Activated T-cell treated with anti-CD3 and anti-CD28 coated beads, Interleukin-2, amount 50 U/mL, for 4 hours (primary cell): ENCODE measurements at regions not wholly inside any gene's neighbourhood (a gene's known extent, or its start where the extent isn't known, plus 50 kb on each side); places are given as distances from the start of the nearest gene placed in this dataset.

Experiments
- ATAC-seq, 2 donors: fragments of 200-7000 bp; cut with Tn5 transposase; one replicate each; pipeline ENCODE4 v1.10.0; 2021
- DNase-seq: peaks from one replicate; pipeline ENCODE4 v3.0.0-alpha.2; 2020
- H3K27me3 Mint-ChIP-seq: one replicate; pipeline ENCODE4 v1.8.0; 2021; ENCODE audit warnings: low read depth, mixed read lengths
- H3K36me3 Mint-ChIP-seq: one replicate; pipeline ENCODE4 v1.8.0; 2022; ENCODE audit warnings: mixed read lengths; ENCODE audit not compliant: insufficient read depth
- H3K4me1 Mint-ChIP-seq: one replicate; pipeline ENCODE4 v1.8.0; 2021; ENCODE audit warnings: low read depth, mixed read lengths
- H3K4me3 Mint-ChIP-seq: one replicate; pipeline ENCODE4 v1.8.0; 2021; ENCODE audit warnings: mild to moderate bottlenecking, moderate library complexity, mixed read lengths
- H3K9me3 Mint-ChIP-seq: one replicate; pipeline ENCODE4 v1.8.0; 2021; ENCODE audit warnings: mixed read lengths

DNA sequence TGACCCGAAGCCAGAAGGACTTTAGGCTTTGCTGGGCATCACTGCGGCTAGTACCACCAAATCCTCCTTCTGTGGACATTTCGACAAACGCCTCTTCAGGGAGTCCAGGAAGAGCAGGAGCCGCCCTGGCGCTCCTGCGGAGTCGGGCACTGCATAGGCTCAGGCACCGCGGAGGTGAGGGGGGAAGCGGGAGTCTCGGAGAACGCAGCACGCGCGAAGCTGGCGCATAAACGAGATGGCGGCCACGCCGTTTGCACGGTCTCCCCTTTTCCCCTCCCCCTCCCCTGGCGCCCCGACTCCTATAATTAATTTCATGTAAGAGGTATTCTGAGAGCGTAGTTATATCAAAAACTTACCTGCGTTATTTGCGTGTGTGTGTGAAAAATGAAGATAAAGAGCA is 137.8 kb upstream of the GAS1 start:
- Mint-ChIP-seq H3K9me3 (no peaks in the 10 kb centered on the region), H3K4me1 (no peaks in the 10 kb centered on the region), H3K4me3 (no peak overlapping the region), H3K27me3 (no peaks in the 10 kb centered on the region), H3K36me3 (no peaks in the 10 kb centered on the region)
- DNase-seq: no peak
- ATAC-seq: no peak

DNA sequence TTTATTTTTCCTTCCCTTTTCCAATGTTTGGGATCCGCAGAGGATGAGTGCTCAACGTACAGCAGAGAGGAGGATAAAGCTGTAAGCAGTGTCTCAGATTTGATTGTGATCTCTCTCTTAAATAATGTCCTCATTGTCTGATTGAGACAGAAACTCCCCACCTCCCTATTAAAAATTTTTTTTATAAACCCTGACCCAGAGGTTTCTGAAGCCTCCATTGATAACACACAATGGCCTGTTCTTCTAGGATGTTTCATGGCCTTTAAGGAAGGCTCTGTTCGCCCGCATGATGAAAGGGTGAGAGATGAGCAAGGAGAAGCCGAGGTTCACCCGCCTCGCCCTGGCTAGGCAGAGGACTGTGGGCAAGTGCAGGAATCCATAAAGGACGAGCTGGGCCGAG is 138.2 kb upstream of the GAS1 start:
- DNase-seq: no peak

GRCh38 chr9:87086221-87086818 is 139.0 kb upstream of the GAS1 start:
- H3K4me3 Mint-ChIP-seq: no peak overlapping the region
- H3K27me3 Mint-ChIP-seq: no peaks in the 10 kb centered on the region
- no peaks in the 10 kb centered on the region for H3K9me3 Mint-ChIP-seq
- ATAC-seq (no peak), DNase-seq (no peak)
- H3K4me1 Mint-ChIP-seq: no peaks in the 10 kb centered on the region
- H3K36me3 Mint-ChIP-seq: no peaks in the 10 kb centered on the region

More for the DNA sequence above, 138.2 kb upstream of the GAS1 start:
- H3K36me3 Mint-ChIP-seq: no peaks in the 10 kb centered on the region
- no peak for ATAC-seq
- H3K4me3 Mint-ChIP-seq: no peak overlapping the region
- no peaks in the 10 kb centered on the region for H3K4me1 Mint-ChIP-seq
- H3K9me3 Mint-ChIP-seq: no peaks in the 10 kb centered on the region
- H3K27me3 Mint-ChIP-seq: no peaks in the 10 kb centered on the region

DNA sequence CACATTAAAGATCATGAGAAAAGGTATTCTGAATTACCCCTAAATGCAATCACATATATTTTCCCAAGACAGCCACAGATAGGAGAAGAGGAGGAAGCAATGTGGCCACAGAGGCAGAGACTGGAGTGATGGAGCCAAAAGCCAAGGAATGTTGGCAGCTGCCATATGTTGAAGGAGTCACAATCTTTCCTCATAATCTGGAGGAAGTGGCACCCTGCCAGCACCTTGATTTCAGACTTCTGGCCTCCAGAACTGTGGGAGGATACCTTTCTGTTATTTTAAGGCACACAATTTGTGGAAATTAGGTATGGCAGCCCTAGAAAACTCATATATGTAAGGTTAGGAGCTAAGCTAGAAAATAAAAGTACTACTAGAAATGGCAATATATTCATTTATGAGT is 139.9 kb upstream of the GAS1 start:
- no peak for DNase-seq
- Mint-ChIP-seq H3K9me3 (no peaks in the 10 kb centered on the region), H3K27me3 (no peaks in the 10 kb centered on the region), H3K36me3 (no peaks in the 10 kb centered on the region), H3K4me1 (no peaks in the 10 kb centered on the region), H3K4me3 (no peak overlapping the region)
- no peak for ATAC-seq

DNA sequence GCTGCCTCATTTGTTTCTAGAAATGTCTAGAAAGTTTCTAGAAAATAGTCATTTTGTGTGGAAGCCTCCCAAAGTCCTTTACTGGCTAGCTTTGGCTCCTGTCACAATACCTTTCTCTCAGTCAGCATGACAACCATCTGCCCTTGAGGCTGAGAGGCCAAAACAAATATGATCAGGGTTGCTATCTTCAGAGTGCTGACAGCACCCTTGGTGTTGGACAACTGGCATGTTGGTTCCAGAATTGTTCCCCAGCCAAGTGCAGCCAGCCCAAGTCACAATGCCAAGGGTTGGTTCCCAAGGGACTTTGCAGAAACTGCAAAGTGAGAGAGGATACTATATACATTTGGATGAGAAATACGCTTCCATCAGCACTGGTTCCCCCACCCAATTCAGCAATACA is 140.9 kb upstream of the GAS1 start:
- DNase-seq: no peak
- Mint-ChIP-seq H3K4me1 (no peaks in the 10 kb centered on the region), H3K36me3 (no peaks in the 10 kb centered on the region), H3K9me3 (no peaks in the 10 kb centered on the region), H3K27me3 (no peaks in the 10 kb centered on the region), H3K4me3 (no peak overlapping the region)
- ATAC-seq: no peak

DNA sequence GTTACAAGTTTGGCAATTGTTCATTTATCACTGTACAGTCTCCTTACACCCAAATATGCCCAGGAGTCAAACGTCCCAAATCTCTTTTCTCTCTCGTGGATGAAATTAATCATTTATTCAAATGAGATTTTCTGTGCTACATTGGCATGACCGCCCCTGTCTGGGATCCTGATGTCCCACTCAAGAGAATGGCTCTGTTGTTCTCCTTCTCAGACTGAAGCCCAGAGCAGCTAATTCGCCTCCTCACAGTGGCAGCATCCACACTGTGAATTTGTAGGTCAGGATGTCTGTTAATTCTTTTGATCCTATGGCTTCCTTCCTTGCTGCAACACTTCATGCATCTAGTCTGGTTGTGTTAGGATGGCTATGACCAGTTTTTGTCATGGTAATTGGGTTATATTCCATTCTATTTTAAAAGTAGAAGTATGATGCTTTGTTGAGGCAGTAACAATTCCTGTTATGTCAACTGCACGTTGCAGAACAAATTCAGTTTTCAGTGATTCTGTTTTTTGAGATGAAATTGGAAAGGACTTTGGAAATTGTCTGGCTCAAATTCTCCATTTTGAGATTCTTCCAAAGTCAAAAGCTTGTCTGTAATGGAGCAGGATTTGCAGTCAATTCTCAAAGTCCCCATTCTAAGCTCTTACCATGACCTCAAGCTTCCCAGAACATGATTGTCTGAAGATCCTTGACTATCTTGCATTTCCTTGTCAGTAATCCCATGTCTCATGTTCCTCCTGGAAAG is 141.5 kb upstream of the GAS1 start:
- H3K36me3 Mint-ChIP-seq: no peaks in the 10 kb centered on the region
- no peak overlapping the region for H3K4me3 Mint-ChIP-seq
- peaks cover 2% of the 10 kb centered on the region for H3K9me3 Mint-ChIP-seq
- ATAC-seq: no peak
- no peaks in the 10 kb centered on the region for H3K4me1 Mint-ChIP-seq
- no peaks in the 10 kb centered on the region for H3K27me3 Mint-ChIP-seq
- DNase-seq: no peak

DNA sequence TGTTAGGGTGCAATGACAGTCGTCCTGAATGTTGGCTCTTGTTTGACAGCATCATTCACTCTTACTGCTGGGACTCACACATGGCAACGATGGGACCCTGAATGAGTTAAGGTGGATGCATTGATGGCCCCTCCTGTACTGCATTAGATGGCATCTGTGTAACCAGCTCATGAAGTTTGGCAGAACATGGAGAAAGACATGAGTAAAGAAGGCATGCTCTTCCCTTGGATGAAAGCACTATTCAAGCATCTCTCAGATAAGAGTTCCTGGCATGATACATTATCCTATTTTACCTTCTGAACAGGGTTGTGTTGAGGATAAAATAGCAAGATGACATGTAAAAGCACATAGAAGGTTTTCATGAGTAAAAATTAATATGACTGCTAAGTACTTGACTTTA is 142.2 kb upstream of the GAS1 start:
- ATAC-seq (no peak), DNase-seq (no peak)
- H3K4me1 Mint-ChIP-seq: no peaks in the 10 kb centered on the region
- H3K36me3 Mint-ChIP-seq: no peaks in the 10 kb centered on the region
- H3K9me3 Mint-ChIP-seq: peaks cover 4% of the 10 kb centered on the region
- no peak overlapping the region for H3K4me3 Mint-ChIP-seq
- no peaks in the 10 kb centered on the region for H3K27me3 Mint-ChIP-seq

DNA sequence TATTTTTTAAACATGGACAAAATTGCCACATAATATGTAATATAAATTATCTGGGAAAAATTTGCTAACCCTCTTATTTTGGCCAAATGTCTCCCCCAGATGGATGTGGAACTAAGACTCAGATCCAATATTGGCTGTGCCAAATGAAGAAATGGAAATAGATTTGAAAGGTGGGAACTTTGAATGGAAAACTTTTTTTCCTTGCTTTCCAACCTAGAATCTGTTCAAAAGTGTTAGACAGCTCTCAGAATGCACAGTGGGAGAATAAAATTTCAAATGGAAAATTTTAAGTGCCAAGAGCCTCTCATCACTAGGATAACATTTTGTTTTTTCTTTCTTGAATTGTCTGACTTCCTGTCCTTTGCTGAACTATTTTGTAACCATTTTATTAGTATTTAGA is 142.6 kb upstream of the GAS1 start:
- Mint-ChIP-seq H3K9me3 (peaks cover 4% of the 10 kb centered on the region), H3K36me3 (no peaks in the 10 kb centered on the region), H3K4me1 (no peaks in the 10 kb centered on the region), H3K4me3 (no peak overlapping the region), H3K27me3 (no peaks in the 10 kb centered on the region)
- no peak for DNase-seq
- ATAC-seq: no peak

- DNase-seq (no peak), ATAC-seq (no peak)
- no peaks in the 10 kb centered on the region for H3K4me1 Mint-ChIP-seq
- no peaks in the 10 kb centered on the region for H3K36me3 Mint-ChIP-seq
- peaks cover 4% of the 10 kb centered on the region for H3K9me3 Mint-ChIP-seq
- H3K4me3 Mint-ChIP-seq: no peak overlapping the region
- no peaks in the 10 kb centered on the region for H3K27me3 Mint-ChIP-seq
Measured at GRCh38 chr9:87093777-87094176, 146.5 kb upstream of the GAS1 start.

GRCh38 chr9:87095951-87096350 is 148.6 kb upstream of the GAS1 start:
- H3K27me3 Mint-ChIP-seq: no peaks in the 10 kb centered on the region
- peaks cover 4% of the 10 kb centered on the region for H3K9me3 Mint-ChIP-seq
- H3K4me1 Mint-ChIP-seq: no peaks in the 10 kb centered on the region
- no peak for ATAC-seq
- H3K4me3 Mint-ChIP-seq: no peak overlapping the region
- no peaks in the 10 kb centered on the region for H3K36me3 Mint-ChIP-seq
- DNase-seq: no peak

DNA sequence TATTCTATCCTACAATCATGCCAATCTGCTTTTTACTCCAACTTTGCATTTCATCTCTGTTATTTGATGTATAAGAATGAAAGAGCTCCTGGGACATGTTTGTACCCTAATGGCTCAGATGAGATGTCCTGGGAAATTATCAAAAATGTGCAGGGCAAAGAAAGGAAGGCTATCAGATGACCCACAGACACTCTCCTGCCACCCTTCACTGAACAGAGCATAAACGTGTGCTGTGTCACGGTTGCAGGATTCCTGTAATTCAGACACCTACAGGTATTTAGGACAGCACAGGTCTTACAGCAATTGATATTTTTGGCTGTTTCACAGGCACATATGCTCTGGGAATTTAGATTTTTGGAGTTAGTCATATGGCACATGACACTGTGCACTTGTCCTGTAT is 149.2 kb upstream of the GAS1 start:
- no peaks in the 10 kb centered on the region for H3K4me1 Mint-ChIP-seq
- no peaks in the 10 kb centered on the region for H3K36me3 Mint-ChIP-seq
- DNase-seq (no peak), ATAC-seq (no peak)
- H3K4me3 Mint-ChIP-seq: no peak overlapping the region
- H3K27me3 Mint-ChIP-seq: no peaks in the 10 kb centered on the region
- H3K9me3 Mint-ChIP-seq: peaks cover 4% of the 10 kb centered on the region

GRCh38 chr9:87097238-87097637 is 149.9 kb upstream of the GAS1 start:
- ATAC-seq: no peak
- DNase-seq: no peak
- Mint-ChIP-seq H3K36me3 (no peaks in the 10 kb centered on the region), H3K27me3 (no peaks in the 10 kb centered on the region), H3K4me1 (no peaks in the 10 kb centered on the region), H3K4me3 (no peak overlapping the region), H3K9me3 (peaks cover 4% of the 10 kb centered on the region)

- no peaks in the 10 kb centered on the region for H3K27me3 Mint-ChIP-seq
- no peaks in the 10 kb centered on the region for H3K9me3 Mint-ChIP-seq
- no peak overlapping the region for H3K4me3 Mint-ChIP-seq
- H3K36me3 Mint-ChIP-seq: no peaks in the 10 kb centered on the region
- no peaks in the 10 kb centered on the region for H3K4me1 Mint-ChIP-seq
- DNase-seq: no peak
- ATAC-seq: no peak
Measured at GRCh38 chr9:87099407-87099806, 152.1 kb upstream of the GAS1 start.

DNA sequence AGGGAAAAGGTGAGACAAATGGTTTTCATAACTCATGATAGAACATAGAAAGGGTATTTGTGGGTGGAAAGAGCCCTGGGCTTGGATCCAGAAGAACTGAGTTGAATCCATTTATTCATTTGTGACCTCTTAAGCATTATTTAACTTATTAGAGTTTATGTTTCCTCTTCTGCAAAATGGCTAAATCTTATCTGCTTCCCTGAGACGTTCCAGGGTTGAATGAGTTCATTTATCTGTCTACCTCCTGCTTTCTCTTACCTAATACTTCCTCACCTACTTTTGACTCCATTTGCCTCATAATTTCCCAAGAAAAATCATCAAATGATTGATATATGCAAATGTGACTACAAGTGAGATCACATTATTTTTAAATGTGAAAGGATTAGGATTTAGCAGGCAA is 152.7 kb upstream of the GAS1 start:
- DNase-seq (no peak), ATAC-seq (no peak)
- Mint-ChIP-seq H3K9me3 (no peaks in the 10 kb centered on the region), H3K36me3 (no peaks in the 10 kb centered on the region), H3K4me1 (no peaks in the 10 kb centered on the region), H3K27me3 (peaks cover 1% of the 10 kb centered on the region), H3K4me3 (no peak overlapping the region)

GRCh38 chr9:87102126-87102525 is 154.8 kb upstream of the GAS1 start:
- Mint-ChIP-seq H3K27me3 (peaks cover 6% of the 10 kb centered on the region), H3K9me3 (no peaks in the 10 kb centered on the region), H3K36me3 (no peaks in the 10 kb centered on the region), H3K4me1 (no peaks in the 10 kb centered on the region), H3K4me3 (no peak overlapping the region)
- ATAC-seq (no peak), DNase-seq (no peak)
